ENCODE measurements at regions not wholly inside any gene's neighbourhood (a gene's known extent, or its start where the extent isn't known, plus 50 kb on each side); places are given as distances from the start of the nearest gene placed in this dataset.

- no peak for DNase-seq (ENCODE audit: low read depth, low spot score)
Observed at GRCh38 chr5:158163451-158164295, 304.7 kb upstream of the CLINT1 start.

GRCh38 chr5:158162479-158163034, 303.6 kb upstream of the CLINT1 start:
- no peak for DNase-seq (ENCODE audit: low read depth, low spot score)

- DNase-seq (ENCODE audit: low read depth, low spot score), result no peak
Observed at GRCh38 chr5:158162026-158162425, 303.1 kb upstream of the CLINT1 start.

DNA sequence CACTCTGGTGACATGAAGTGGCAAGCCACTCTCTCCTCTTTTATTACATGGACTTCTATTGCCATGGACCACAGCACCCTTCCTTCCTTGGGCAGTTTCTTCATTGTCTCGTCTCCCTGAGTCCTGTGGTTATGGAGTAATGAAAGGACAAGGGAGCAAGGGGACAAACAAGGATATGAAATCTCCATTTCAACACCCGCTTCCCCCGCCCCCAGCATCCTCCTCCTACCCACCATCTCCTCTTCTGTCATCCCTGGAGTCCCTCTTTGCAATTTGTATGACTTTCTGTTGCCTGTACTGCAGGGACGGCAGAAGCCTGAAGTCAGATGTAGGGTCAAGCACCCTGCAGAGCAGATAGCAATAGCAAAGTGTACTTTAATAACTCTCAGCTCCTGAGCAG, 300.7 kb upstream of the CLINT1 start:
- no peak for DNase-seq (ENCODE audit: low read depth, low spot score)

- no peak for DNase-seq (ENCODE audit: low read depth, low spot score)
Observed at GRCh38 chr5:158155811-158156505, 297.0 kb upstream of the CLINT1 start.

DNA sequence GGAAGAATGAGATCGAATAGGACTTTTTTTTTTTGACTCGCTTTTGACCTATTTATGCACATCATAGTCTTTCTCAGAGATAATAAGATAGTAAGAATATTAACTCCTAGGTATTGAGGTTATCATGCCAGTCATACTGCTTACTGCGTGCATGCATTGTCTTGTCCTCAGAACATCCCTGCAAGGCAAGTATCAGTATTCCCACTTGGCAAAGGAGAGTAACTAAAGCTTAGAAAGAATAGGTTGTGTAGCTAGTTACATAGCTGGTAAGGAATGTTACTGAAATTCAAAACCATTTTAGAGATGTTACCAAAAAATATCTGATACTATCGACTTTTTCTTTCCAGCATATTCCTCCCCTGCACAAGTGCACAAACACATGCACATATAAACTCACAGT, 296.1 kb upstream of the CLINT1 start:
- no peak for DNase-seq (ENCODE audit: low read depth, low spot score)

DNA sequence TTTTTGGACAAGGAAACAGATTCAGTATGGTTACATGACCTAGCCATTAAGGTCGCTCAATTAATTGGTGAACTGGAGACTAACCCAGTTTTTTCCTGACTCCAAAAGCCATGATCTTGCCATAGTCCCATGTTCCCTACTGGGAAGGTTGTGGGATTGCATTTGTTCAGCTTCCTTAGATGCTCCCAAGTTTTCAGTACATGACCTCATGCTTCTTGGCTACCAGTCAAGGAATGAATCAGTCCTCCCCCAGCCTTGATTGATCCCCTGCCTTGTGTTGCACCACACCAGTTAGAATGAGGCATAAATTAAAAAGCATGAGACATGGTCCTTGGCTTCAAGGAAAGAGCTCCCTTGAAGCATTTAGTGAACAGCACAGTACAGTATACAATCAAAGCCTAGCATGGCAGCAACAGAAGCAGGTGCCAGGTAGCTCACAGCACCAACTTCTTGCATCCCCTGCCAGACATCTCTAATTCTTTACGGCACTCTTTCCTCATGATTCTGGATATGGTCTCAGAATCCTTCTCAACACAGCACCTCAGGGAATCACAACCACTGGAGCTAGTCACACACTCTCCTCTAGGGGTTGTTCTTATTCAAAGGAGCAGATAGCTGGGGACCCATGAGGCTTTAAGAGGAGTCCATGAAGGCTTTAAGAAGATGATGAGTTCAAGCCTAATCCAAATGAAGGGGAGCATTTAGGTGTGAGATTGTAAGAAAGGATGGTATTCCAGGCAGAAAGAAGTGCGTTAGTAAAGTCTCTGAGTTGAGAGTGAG, 295.5 kb upstream of the CLINT1 start:
- no peak for DNase-seq (ENCODE audit: low read depth, low spot score)

GRCh38 chr5:158153508-158153907, 294.6 kb upstream of the CLINT1 start:
- no peak for DNase-seq (ENCODE audit: low read depth, low spot score)

DNA sequence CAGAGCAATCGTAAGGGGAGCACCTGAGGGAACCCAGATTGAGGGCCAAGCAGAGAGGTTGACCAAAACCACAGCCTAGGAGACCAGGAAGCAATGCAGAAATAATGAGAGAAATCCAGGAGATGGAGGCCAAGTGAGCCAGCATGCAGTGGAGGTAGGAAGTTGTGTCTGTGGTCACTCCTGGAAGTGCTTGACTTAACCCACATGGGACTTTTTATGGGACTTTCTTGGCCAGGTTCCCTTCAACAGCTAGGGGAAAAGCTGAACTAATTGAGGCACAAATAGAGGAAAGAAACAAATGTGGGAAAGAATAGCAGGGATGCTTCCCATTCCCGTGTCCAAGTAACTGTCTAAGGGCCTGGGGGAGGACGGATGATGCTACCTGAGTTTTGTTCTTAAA, 293.2 kb upstream of the CLINT1 start:
- no peak for DNase-seq (ENCODE audit: low read depth, low spot score)

- DNase-seq (ENCODE audit: low read depth, low spot score), result no peak
Observed at GRCh38 chr5:158147227-158147626, 288.3 kb upstream of the CLINT1 start.

- no peak for DNase-seq (ENCODE audit: low read depth, low spot score)
Observed at GRCh38 chr5:158145827-158146226, 286.9 kb upstream of the CLINT1 start.

GRCh38 chr5:158143081-158143480, 284.1 kb upstream of the CLINT1 start:
- DNase-seq (ENCODE audit: low read depth, low spot score), result no peak

- no peak for DNase-seq (ENCODE audit: low read depth, low spot score)
Observed at GRCh38 chr5:158142156-158142555, 283.2 kb upstream of the CLINT1 start.

DNA sequence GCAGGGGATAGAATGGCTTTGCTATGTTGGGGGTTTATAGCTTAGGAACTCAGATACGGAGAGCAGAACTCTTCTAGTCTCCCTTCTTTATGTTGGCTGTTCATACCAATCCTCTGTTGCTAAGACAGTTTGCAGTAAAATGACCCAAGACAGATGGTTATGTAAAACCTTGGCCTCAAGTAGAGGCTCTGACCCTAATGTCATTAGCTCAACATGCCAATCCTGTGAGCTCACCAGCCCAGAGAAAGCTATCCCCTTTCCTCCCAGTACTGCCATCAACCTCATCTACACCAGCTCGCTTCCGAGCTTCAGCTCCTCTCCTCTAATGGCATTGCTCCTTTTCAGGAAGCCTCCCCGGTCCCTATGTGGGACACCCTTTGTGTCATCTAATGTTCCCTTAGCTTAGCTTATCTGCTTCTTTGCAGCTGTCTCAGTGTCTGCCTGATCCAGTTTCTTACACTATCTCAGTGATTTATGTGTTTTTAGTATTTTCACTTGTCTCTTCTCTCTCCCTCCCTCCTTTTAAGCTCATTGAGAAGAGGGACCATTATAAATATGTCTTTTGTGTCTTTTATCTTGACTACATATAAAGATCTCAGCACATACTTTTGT, 281.3 kb upstream of the CLINT1 start:
- no peak for DNase-seq (ENCODE audit: low read depth, low spot score)

GRCh38 chr5:158139161-158139560, 280.2 kb upstream of the CLINT1 start:
- DNase-seq (ENCODE audit: low read depth, low spot score), result no peak

GRCh38 chr5:158135682-158136179, 276.8 kb upstream of the CLINT1 start:
- no peak for DNase-seq (ENCODE audit: low read depth, low spot score)

- DNase-seq (ENCODE audit: low read depth, low spot score), result no peak
Observed at GRCh38 chr5:158133369-158133768, 274.4 kb upstream of the CLINT1 start.

GRCh38 chr5:158127536-158127935, 268.6 kb upstream of the CLINT1 start:
- no peak for DNase-seq (ENCODE audit: low read depth, low spot score)

- DNase-seq (ENCODE audit: low read depth, low spot score), result no peak
Observed at GRCh38 chr5:158126442-158127405, 267.8 kb upstream of the CLINT1 start.

GRCh38 chr5:158124606-158125316, 265.8 kb upstream of the CLINT1 start:
- no peak for DNase-seq (ENCODE audit: low read depth, low spot score)

All from activated CD4-positive, CD25-positive, alpha-beta regulatory T cell treated with anti-CD3 and anti-CD28 coated beads, Interleukin-2, amount 50 U/mL, for 16 hours (primary cell).